SK-N-SH (cell line): ENCODE measurements at regions not wholly inside any gene's neighbourhood (a gene's known extent, or its start where the extent isn't known, plus 50 kb on each side); places are given as distances from the start of the nearest gene placed in this dataset.

Source experiments
- CTCF ChIA-PET: fragments of 300-600, 350-600 bp; formaldehyde crosslinking; extraction: SDS; loops from one replicate; lab custom pipeline; 2021; lab: Yijun Ruan, JAX
- POLR2A ChIA-PET: fragments of 350-600 bp; sonication (Branson Sonifier 250); formaldehyde crosslinking; extraction: SDS; loops from one replicate; lab custom pipeline; 2020; ENCODE audit warnings: antibody characterized with exemption, inconsistent platforms; lab: Yijun Ruan, JAX
- DNase-seq: peaks from one replicate; pipeline ENCODE4 v3.0.0; 2012
- H2AFZ ChIP-seq: fragments of 200-600 bp; sonication (generic); 2 replicates; pipeline ENCODE4 v1.8.1; 2016; ENCODE audit warnings: antibody characterized with exemption, mild to moderate bottlenecking, low read depth
- H3F3A ChIP-seq: fragments of 200-600 bp; sonication (generic); replicated peaks from 2 replicates; pipeline ENCODE3; 2016; ENCODE audit warnings: antibody characterized with exemption, mild to moderate bottlenecking; ENCODE audit not compliant: insufficient read depth
- H3K27ac ChIP-seq, 2 experiments: fragments of 200-500 bp in 1 of 2; fragments of 200-600 bp in 1 of 2; sonication (Bioruptor generic) in 1 of 2; sonication (generic), shearing (Covaris generic) in 1 of 2; 2 replicates each; pipeline versions ENCODE4 v1.5.1 to v1.6.1; 2014 to 2016; ENCODE audit warnings: low read depth in 2 of 2, inconsistent platforms in 1 of 2, low read length in 1 of 2, mild to moderate bottlenecking in 1 of 2, mixed read lengths in 1 of 2
- H3K27me3 ChIP-seq: fragments of 200-600 bp; sonication (generic), shearing (Covaris generic); 2 replicates; pipeline ENCODE4 v1.6.1; 2016; ENCODE audit warnings: mixed run types; ENCODE audit not compliant: insufficient read depth
- H3K36me3 ChIP-seq, 2 experiments: fragments of 200-500 bp in 1 of 2; fragments of 200-600 bp in 1 of 2; sonication (Bioruptor generic) in 1 of 2; sonication (generic) in 1 of 2; replicated peaks in 1 of 2; 2 replicates each; pipeline versions ENCODE3 to v1.5.1; 2014 to 2016; ENCODE audit warnings: low read length in 1 of 2, mild to moderate bottlenecking in 1 of 2; ENCODE audit not compliant: insufficient read depth in 2 of 2, control insufficient read depth in 1 of 2
- H3K4me1 ChIP-seq, 2 experiments: fragments of 200-500 bp in 1 of 2; fragments of 200-600 bp in 1 of 2; sonication (Bioruptor generic) in 1 of 2; sonication (generic), shearing (Covaris generic) in 1 of 2; 2 replicates each; pipeline versions ENCODE4 v1.5.1 to v1.6.1; 2014 to 2016; ENCODE audit warnings: low read depth in 1 of 2, low read length in 1 of 2, mixed run types in 1 of 2; ENCODE audit not compliant: insufficient read depth in 2 of 2, control insufficient read depth in 1 of 2
- H3K4me2 ChIP-seq: fragments of 200-600 bp; sonication (generic), shearing (Covaris generic); 2 replicates; pipeline ENCODE4 v1.6.1; 2017; ENCODE audit warnings: mixed run types
- H3K4me3 ChIP-seq, 2 experiments: fragments of 200-500 bp in 1 of 2; fragments of 200-600 bp in 1 of 2; sonication (Bioruptor generic) in 1 of 2; sonication (generic), shearing (Covaris generic) in 1 of 2; 2 replicates each; pipeline versions ENCODE4 v1.5.1 to v1.8.1; 2014 to 2016; ENCODE audit warnings: low read depth in 2 of 2, inconsistent platforms in 1 of 2, low read length in 1 of 2, mild to moderate bottlenecking in 1 of 2, mixed read lengths in 1 of 2, moderate library complexity in 1 of 2
- H3K79me2 ChIP-seq: fragments of 200-600 bp; sonication (generic); 2 replicates; pipeline ENCODE4 v1.8.1; 2017; ENCODE audit warnings: mild to moderate bottlenecking; ENCODE audit not compliant: insufficient read depth
- H3K9ac ChIP-seq: fragments of 200-600 bp; sonication (generic); 2 replicates; pipeline ENCODE4 v1.6.1; 2017; ENCODE audit warnings: mixed run types
- H3K9me2 ChIP-seq: fragments of 200-600 bp; sonication (generic); 2 replicates; pipeline ENCODE4 v1.6.1; 2017; ENCODE audit warnings: mixed run types
- H3K9me3 ChIP-seq: fragments of 200-600 bp; sonication (generic); 2 replicates; pipeline ENCODE4 v1.6.1; 2017; ENCODE audit warnings: mixed run types, mild to moderate bottlenecking, moderate library complexity
- H4K20me1 ChIP-seq: fragments of 200-600 bp; sonication (generic); 2 replicates; pipeline ENCODE4 v1.6.1; 2017; ENCODE audit warnings: mild to moderate bottlenecking, mixed run types; ENCODE audit not compliant: insufficient read depth
- CHD2 ChIP-seq: fragments of 150-350 bp; IDR thresholded peaks from 2 replicates; pipeline ENCODE4 v1.6.1; 2018; ENCODE audit warnings: low read length; ENCODE audit not compliant: partially characterized antibody
- CTCF ChIP-seq: fragments of 200-600 bp; sonication (generic); IDR thresholded peaks from 2 replicates; pipeline ENCODE4 v1.6.1; 2017; ENCODE audit warnings: antibody characterized with exemption, mild to moderate bottlenecking, moderate library complexity
- ELF1 ChIP-seq: IDR thresholded peaks from 2 replicates; pipeline ENCODE4 v1.4.0; 2012
- EP300 ChIP-seq, 2 experiments: IDR thresholded peaks; 2 replicates each; pipeline versions ENCODE4 v1.4.0 to v1.6.1; 2012; ENCODE audit warnings: borderline replicate concordance in 1 of 2, low read depth in 1 of 2, low read length in 1 of 2
- EZH2phosphoT487 ChIP-seq: fragments of 200-600 bp; sonication (generic); IDR thresholded peaks from 2 replicates; pipeline ENCODE4 v1.6.1; 2017; ENCODE audit warnings: low read depth, mixed run types, mild to moderate bottlenecking, antibody characterized with exemption, moderate library complexity, borderline replicate concordance
- FOSL2 ChIP-seq: IDR thresholded peaks from 2 replicates; pipeline ENCODE4 v1.4.0; 2012; ENCODE audit warnings: low read depth, mild to moderate bottlenecking, moderate library complexity, borderline replicate concordance
- FOXM1 ChIP-seq: IDR thresholded peaks from 2 replicates; pipeline ENCODE4 v1.4.0; 2012; ENCODE audit warnings: low read depth, mild to moderate bottlenecking
- GABPA ChIP-seq: IDR thresholded peaks from 2 replicates; pipeline ENCODE4 v1.4.0; 2012; ENCODE audit warnings: low read depth, mild to moderate bottlenecking
- GATA2 ChIP-seq: sonication (generic); formaldehyde crosslinking; IDR thresholded peaks from 2 replicates; pipeline ENCODE4 v1.5.0; 2020; ENCODE audit warnings: mild to moderate bottlenecking, missing genetic modification reagents
- IRF3 ChIP-seq: fragments of 150-350 bp; IDR thresholded peaks from 2 replicates; pipeline ENCODE4 v1.6.1; 2016; ENCODE audit warnings: mild to moderate bottlenecking, low read depth, low read length
- JUND ChIP-seq: IDR thresholded peaks from 2 replicates; pipeline ENCODE4 v1.4.0; 2012
- MAX ChIP-seq: IDR thresholded peaks from 2 replicates; pipeline ENCODE4 v1.4.0; 2012; ENCODE audit warnings: low read depth
- MEF2A ChIP-seq: IDR thresholded peaks from 2 replicates; pipeline ENCODE4 v1.4.0; 2012; ENCODE audit warnings: low read depth, borderline replicate concordance
- MXI1 ChIP-seq: IDR thresholded peaks from 2 replicates; pipeline ENCODE4 v1.6.1; 2012; ENCODE audit warnings: mild to moderate bottlenecking, low read depth, low read length, improper control_type of control experiment
- NFIC ChIP-seq: IDR thresholded peaks from 2 replicates; pipeline ENCODE4 v1.4.0; 2012; ENCODE audit warnings: borderline replicate concordance
- NRF1 ChIP-seq: IDR thresholded peaks from 2 replicates; pipeline ENCODE4 v1.6.1; 2012; ENCODE audit warnings: low read depth, mild to moderate bottlenecking, low read length
- PBX3 ChIP-seq: IDR thresholded peaks from 2 replicates; pipeline ENCODE4; 2012
- RCOR1 ChIP-seq: fragments of 150-350 bp; IDR thresholded peaks from 2 replicates; pipeline ENCODE4 v1.6.1; 2017; ENCODE audit warnings: antibody characterized with exemption, low read length
- REST ChIP-seq: IDR thresholded peaks from 2 replicates; pipeline ENCODE4 v1.6.1; 2012; ENCODE audit warnings: mild to moderate bottlenecking, low read depth, low read length, moderate library complexity
- RXRA ChIP-seq: IDR thresholded peaks from 2 replicates; pipeline ENCODE4 v1.4.0; 2012; ENCODE audit warnings: low read depth, mild to moderate bottlenecking, borderline replicate concordance
- SIN3A ChIP-seq: IDR thresholded peaks from 2 replicates; pipeline ENCODE4 v1.6.1; 2012; ENCODE audit warnings: low read depth, mild to moderate bottlenecking, low read length, moderate library complexity, borderline replicate concordance
- TCF12 ChIP-seq: IDR thresholded peaks from 2 replicates; pipeline ENCODE4 v1.4.0; 2012
- WGBS: methylation state at CpG from one replicate; pipeline ENCODE4 v1.1.6; 2017; ENCODE audit warnings: low lambda C conversion rate; 5-methylcytosine and 5-hydroxymethylcytosine counted together

GRCh38 chr9:107731115-107731762 is 241.7 kb upstream of the KLF4 start (continued):
- no peak for TF ChIP-seq CTCF
- TF ChIP-seq MEF2A, result no peak
- TF ChIP-seq SIN3A, result no peak
- TF ChIP-seq NRF1, result no peak

GRCh38 chr9:107730666-107731065 is 241.1 kb upstream of the KLF4 start:
- TF ChIP-seq REST (no peak), FOSL2 (no peak), PBX3 (no peak), RCOR1 (no peak), IRF3 (no peak), NFIC (no peak), CTCF (no peak), CHD2 (no peak), ELF1 (no peak), FOXM1 (no peak), GABPA (no peak), TCF12 (no peak), GATA2 (no peak), EZH2phosphoT487 (no peak), RXRA (no peak), EP300 (IDR thresholded peaks at IDR 0.05; ENCODE audit: borderline replicate concordance in 1 of 2, low read depth in 1 of 2, low read length in 1 of 2) (no peak), JUND (no peak), MXI1 (no peak), MAX (no peak)
- H3K9me3 ChIP-seq, result no peaks in the 10 kb centered on the region

More at GRCh38 chr9:107730666-107731065, 241.1 kb upstream of the KLF4 start:
- Histone ChIP-seq H3K4me2 (no peak overlapping the region), H4K20me1 (no peaks in the 10 kb centered on the region), H2AFZ (no peak overlapping the region), H3K9ac (no peak overlapping the region), H3K4me3 (no peak overlapping the region), H3K9me2 (no peaks in the 10 kb centered on the region), H3K27ac (no peak overlapping the region), H3K27me3 (no peaks in the 10 kb centered on the region), H3K4me1 (peaks cover 0 to 5% of the 10 kb centered on the region in 2 experiments; a peak in 2 of 4 replicates), H3F3A (peaks cover 28% of the 10 kb centered on the region), H3K79me2 (no peaks in the 10 kb centered on the region), H3K36me3 (no peaks in the 10 kb centered on the region)
- 82% methylated on average over 1 of the region's 1 CpG for WGBS
- DNase-seq, result no peak
- ChIA-PET POLR2A (no interaction called here), CTCF (interaction anchor here (0.6 to 0.8 kb wide), 2 partner anchors 15 to 17 kb away, joined by 3 read pairs; no protein-coding TSS in a partner anchor)
